Left ventricle myocardium inferior (tissue), 1 donor: ENCODE measurements at regions not wholly inside any gene's neighbourhood (a gene's known extent, or its start where the extent isn't known, plus 50 kb on each side); places are given as distances from the start of the nearest gene placed in this dataset.

Experiments used
- DNase-seq: peaks from one replicate; pipeline ENCODE4 v3.0.0-alpha.2; 2020
- H3K27ac ChIP-seq: fragments of 200-600 bp; replicated peaks from 2 replicates; pipeline ENCODE4 v1.8.0; 2021
- H3K27me3 ChIP-seq: fragments of 200-600 bp; 2 replicates; pipeline ENCODE4 v1.8.0; 2021; ENCODE audit warnings: low read depth
- H3K36me3 ChIP-seq: fragments of 200-600 bp; 2 replicates; pipeline ENCODE4 v1.8.0; 2021
- H3K4me1 ChIP-seq: fragments of 200-600 bp; 2 replicates; pipeline ENCODE4 v1.8.0; 2021
- H3K4me3 ChIP-seq: fragments of 200-600 bp; 2 replicates; pipeline ENCODE4 v1.8.0; 2021; ENCODE audit warnings: mild to moderate bottlenecking, moderate library complexity
- H3K9me3 ChIP-seq: fragments of 200-600 bp; replicated peaks from 2 replicates; pipeline ENCODE4 v1.8.0; 2021
- intact Hi-C: fragments of 100-400 bp; cut with micrococcal nuclease; formaldehyde crosslinking; loops from one replicate; pipeline ENCODE4 v1.11.0; 2022
- TF ChIP-seq, protein P1 (sequence below): fragments of 200-600 bp; IDR thresholded peaks from 2 replicates; pipeline ENCODE4 v1.8.0; 2021; ENCODE audit warnings: antibody characterized with exemption, mild to moderate bottlenecking, borderline replicate concordance
- donor health status: DM: no; HTN: yes; CAD: no; lungs with severe emphysema.

- no peaks in the 10 kb centered on the region for H3K27me3 ChIP-seq
- H3K4me3 ChIP-seq: no peak overlapping the region
- DNase-seq: no peak
- H3K36me3 ChIP-seq: no peaks in the 10 kb centered on the region
- peaks cover 17% of the 10 kb centered on the region for H3K4me1 ChIP-seq
- no peaks in the 10 kb centered on the region for H3K9me3 ChIP-seq
- no peak overlapping the region for H3K27ac ChIP-seq
- TF ChIP-seq, protein P1, sequence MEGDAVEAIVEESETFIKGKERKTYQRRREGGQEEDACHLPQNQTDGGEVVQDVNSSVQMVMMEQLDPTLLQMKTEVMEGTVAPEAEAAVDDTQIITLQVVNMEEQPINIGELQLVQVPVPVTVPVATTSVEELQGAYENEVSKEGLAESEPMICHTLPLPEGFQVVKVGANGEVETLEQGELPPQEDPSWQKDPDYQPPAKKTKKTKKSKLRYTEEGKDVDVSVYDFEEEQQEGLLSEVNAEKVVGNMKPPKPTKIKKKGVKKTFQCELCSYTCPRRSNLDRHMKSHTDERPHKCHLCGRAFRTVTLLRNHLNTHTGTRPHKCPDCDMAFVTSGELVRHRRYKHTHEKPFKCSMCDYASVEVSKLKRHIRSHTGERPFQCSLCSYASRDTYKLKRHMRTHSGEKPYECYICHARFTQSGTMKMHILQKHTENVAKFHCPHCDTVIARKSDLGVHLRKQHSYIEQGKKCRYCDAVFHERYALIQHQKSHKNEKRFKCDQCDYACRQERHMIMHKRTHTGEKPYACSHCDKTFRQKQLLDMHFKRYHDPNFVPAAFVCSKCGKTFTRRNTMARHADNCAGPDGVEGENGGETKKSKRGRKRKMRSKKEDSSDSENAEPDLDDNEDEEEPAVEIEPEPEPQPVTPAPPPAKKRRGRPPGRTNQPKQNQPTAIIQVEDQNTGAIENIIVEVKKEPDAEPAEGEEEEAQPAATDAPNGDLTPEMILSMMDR: no peak
- intact Hi-C loops: no loop called here
Observed at GRCh38 chr7:46034056-46034768, 113.1 kb upstream of the IGFBP3 start.

GRCh38 chr7:46033592-46033991 lies 112.5 kb upstream of the IGFBP3 start:
- Histone ChIP-seq H3K9me3 (no peaks in the 10 kb centered on the region), H3K4me3 (no peak overlapping the region), H3K36me3 (no peaks in the 10 kb centered on the region), H3K27ac (no peak overlapping the region), H3K27me3 (no peaks in the 10 kb centered on the region), H3K4me1 (peaks cover 17% of the 10 kb centered on the region)
- DNase-seq: no peak
- intact Hi-C loops: no loop called here
- TF ChIP-seq, protein P1: no peak

- TF ChIP-seq, protein P1: no peak
- no peak overlapping the region for H3K27ac ChIP-seq
- intact Hi-C loops: no loop called here
- DNase-seq: no peak
- H3K4me1 ChIP-seq: peaks cover 17% of the 10 kb centered on the region
- H3K27me3 ChIP-seq: no peaks in the 10 kb centered on the region
- no peaks in the 10 kb centered on the region for H3K9me3 ChIP-seq
- H3K36me3 ChIP-seq: no peaks in the 10 kb centered on the region
- no peak overlapping the region for H3K4me3 ChIP-seq
Observed at GRCh38 chr7:46032942-46033341, 111.9 kb upstream of the IGFBP3 start.

DNA sequence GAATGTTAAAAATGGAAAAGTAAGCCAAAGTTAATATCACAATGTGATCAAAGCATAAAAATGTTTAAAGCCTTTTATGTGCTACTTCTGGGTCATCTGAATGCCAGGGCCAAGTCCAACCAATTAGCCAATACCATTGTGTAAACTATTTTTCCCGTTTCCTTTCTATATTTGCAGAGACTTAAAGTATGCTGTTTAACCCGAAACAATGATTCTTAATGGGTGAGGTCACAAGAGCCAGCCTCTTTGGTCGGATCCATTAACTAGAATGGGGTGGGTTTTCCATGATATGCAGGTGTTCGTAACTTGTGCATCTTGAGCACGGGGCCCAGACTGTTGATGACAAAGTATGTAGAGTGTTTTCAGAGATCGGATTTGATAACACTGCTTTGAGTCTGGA lies 111.3 kb upstream of the IGFBP3 start:
- Histone ChIP-seq H3K36me3 (no peaks in the 10 kb centered on the region), H3K4me1 (peaks cover 17% of the 10 kb centered on the region), H3K4me3 (no peak overlapping the region), H3K9me3 (no peaks in the 10 kb centered on the region), H3K27me3 (no peaks in the 10 kb centered on the region), H3K27ac (no peak overlapping the region)
- TF ChIP-seq, protein P1: no peak
- intact Hi-C loops: no loop called here
- no peak for DNase-seq

DNA sequence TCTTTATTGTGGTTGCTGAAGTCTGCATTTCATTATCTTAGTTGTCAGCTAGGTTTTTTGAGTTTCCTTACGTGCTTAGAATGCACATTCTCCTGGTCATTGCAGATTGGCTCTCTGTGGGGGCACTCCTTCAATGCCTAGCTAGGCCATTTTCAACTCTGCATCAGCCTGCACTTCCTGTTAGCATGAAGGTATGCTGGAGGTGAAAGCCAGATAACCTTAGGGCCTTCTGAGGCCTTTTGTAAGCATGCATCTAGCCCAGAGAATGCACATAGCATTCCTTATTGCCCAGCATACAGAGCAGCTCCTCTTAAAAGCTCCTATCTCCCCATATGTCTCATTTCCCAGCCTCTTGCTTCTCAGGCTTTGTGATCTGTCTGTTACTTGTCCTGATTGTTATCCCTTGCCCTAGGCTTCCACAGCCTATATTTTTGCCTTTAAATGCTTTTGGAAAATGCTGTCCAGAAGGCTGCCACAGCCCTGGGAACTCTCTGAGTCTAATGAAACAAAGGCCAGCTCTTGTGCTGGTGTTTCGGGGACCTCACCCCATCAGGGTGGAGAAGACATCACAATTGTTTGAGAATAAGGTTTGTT lies 108.1 kb upstream of the IGFBP3 start:
- Histone ChIP-seq H3K4me1 (peaks cover 6% of the 10 kb centered on the region), H3K27ac (no peak overlapping the region), H3K27me3 (no peaks in the 10 kb centered on the region), H3K36me3 (no peaks in the 10 kb centered on the region), H3K9me3 (no peaks in the 10 kb centered on the region), H3K4me3 (no peak overlapping the region)
- TF ChIP-seq, protein P1: no peak
- intact Hi-C loops: no loop called here
- DNase-seq: no peak
